GM20000 (cell line): ENCODE measurements at regions not wholly inside any gene's neighbourhood (a gene's known extent, or its start where the extent isn't known, plus 50 kb on each side); places are given as distances from the start of the nearest gene placed in this dataset.
"Not testable (repeated sequence)": the region's sequence is repeated elsewhere in the genome, so short reads cannot be mapped to it uniquely, and the experiment has no call there.

Experiments used
- DNase-seq: peaks from one replicate; pipeline ENCODE4 v3.0.0; 2012; ENCODE audit warnings: low spot score
- TF ChIP-seq, protein P1 (sequence below): IDR thresholded peaks from 2 replicates; pipeline ENCODE4 v1.5.1; 2012; ENCODE audit warnings: mild to moderate bottlenecking, control low read depth; ENCODE audit errors: extremely low read depth, missing control alignments

DNA sequence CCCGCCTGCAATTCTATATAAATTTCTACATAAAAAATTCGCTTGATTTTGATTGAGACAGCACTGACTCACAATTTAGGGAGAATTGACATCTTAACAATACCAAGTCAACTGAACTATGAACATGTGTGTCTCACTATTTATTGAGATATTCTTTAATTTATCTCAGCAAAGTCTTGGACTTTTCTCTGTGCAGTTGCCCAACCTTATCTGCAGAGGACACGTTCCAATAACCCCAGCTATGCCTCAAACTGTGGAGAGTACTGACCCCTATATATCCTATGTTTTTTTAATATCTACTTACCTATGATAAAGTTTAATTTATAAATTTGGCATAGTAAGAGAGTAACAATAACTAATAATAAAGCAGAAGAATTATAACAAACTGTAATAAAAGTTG lies 69.4 kb upstream of the PIP4K2A start:
- TF ChIP-seq, protein P1, sequence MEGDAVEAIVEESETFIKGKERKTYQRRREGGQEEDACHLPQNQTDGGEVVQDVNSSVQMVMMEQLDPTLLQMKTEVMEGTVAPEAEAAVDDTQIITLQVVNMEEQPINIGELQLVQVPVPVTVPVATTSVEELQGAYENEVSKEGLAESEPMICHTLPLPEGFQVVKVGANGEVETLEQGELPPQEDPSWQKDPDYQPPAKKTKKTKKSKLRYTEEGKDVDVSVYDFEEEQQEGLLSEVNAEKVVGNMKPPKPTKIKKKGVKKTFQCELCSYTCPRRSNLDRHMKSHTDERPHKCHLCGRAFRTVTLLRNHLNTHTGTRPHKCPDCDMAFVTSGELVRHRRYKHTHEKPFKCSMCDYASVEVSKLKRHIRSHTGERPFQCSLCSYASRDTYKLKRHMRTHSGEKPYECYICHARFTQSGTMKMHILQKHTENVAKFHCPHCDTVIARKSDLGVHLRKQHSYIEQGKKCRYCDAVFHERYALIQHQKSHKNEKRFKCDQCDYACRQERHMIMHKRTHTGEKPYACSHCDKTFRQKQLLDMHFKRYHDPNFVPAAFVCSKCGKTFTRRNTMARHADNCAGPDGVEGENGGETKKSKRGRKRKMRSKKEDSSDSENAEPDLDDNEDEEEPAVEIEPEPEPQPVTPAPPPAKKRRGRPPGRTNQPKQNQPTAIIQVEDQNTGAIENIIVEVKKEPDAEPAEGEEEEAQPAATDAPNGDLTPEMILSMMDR: no peak
- DNase-seq: no peak

DNA sequence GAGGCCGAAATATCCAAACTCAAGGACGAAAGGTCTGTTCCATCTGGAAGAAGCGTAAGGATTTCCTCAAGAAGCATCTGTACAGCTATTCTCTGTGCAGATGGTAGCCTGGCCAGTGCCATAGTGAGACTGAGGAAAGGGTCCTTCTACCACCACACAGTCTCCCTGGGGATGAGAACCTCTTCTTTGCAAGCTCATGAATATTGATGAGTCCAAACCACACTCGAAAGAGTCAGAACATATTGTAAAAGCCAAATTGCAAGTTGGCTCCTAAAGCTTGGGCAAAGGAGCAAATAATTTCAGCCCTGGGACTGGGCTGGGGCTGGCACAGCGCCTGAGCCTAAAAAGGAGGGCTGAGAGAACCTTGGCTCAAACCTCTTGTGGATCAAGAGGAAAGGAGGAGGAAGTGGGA lies 66.1 kb upstream of the PIP4K2A start:
- no peak for DNase-seq
- TF ChIP-seq, protein P1: no peak

DNA sequence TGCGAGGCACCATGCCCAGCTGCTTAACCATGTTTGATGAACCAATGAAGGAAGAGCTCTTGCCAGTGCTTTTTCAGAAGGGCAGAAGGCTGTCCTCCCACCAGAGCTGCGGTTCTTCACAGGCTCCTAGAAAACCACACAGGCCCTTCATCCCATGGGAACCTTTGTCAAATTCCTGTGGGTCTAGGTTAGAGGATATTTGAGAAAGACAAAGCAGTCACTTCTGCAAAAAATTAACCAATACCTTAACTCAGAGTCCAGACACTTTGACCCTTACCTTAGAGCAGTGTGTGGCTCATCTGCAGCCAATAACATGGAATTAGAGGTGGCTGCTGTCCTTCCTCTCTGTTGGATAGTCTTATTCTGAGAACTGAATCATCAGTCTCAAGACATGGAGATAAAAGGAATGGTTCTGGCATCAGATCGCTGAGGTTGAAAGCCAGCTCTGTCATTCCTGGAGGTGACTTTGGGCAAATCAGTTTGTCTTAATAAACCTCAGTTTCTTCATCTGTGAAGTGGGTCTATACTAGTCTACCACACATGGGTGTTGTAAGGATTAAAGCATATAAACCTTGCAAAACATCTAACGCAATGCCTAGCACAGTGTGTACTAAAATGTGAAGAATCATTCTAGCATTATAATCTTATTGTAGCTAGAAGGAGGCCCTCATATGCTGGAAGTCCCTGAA lies 65.1 kb upstream of the PIP4K2A start:
- TF ChIP-seq, protein P1: no peak
- no peak for DNase-seq

DNA sequence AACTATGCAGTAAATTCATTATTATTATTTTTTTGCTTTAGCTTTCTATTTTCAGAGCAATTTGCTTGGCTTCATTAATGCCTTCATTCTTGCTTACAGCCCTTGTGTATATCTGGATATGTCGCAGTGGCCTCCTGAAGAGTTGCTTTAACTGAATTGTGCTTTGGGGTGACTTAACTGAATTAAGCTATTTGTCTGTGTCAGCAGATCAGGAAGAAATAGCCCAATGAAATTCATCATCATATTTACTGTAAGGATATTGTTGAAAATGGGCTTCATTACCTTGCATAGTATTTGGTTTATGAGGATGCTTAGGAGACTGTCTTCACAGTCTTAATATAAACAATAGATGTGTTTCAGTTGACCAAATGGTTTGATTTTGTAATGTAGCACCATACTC lies 59.7 kb upstream of the PIP4K2A start:
- TF ChIP-seq, protein P1: no peak

DNA sequence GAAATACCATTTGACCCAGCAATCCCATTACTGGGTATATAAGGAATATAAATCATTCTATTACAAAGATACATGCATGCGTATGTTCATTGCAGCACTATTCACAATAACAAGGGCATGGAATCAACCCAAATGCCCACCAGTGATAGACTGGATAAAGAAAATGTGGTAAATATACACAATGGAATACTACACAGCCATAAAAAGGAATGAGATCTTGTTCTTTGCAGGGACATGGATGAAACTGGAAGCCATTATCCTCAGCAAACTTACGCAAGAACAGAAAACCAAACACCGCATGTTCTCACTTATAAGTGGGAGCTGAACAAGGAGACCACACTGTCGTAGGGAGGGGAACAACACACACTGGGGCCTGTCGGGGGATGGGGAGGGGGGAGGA lies 57.3 kb upstream of the PIP4K2A start:
- DNase-seq: not testable (repeated sequence)

More for the DNA sequence above, 59.7 kb upstream of the PIP4K2A start:
- DNase-seq: no peak

DNA sequence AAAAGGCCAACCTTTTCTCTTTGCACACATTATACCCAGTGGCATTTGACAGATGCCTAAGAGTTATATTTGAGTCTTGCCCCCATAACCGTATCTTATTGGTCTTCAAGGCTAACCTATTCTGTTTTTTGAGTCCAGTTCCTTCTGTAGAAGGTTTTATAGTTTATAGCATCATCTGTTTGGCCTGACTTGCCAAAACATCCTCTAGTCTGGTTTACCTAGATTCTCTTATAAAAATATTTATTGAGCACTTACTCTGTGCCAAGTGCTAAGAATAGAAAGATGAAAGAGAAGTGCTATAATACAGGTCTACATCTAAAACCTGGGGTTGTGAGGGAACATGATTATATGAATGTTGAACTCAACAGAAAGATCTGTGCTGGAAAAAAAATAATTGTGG lies 55.9 kb upstream of the PIP4K2A start:
- TF ChIP-seq, protein P1: no peak
- no peak for DNase-seq

DNA sequence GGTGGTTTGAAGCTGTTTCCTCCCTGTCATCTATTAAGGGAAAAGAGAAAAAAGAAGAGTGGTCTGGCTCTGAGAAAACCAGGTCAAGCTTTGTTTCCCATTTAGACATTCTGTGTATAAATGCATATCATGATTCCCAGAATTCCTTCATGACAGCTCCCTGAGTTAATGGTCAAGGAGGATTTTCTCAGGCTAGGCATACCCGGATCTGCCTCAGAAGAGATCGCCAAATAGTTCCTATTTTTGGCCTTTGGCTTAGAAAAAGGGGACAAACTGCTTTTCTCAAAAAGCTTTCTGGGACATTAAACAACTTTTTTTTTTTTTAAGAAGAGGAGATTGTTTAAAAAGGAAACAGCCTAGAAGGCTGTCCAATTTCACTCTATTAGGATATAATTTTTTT lies 53.5 kb upstream of the PIP4K2A start:
- TF ChIP-seq, protein P1: no peak
- no peak for DNase-seq

DNA sequence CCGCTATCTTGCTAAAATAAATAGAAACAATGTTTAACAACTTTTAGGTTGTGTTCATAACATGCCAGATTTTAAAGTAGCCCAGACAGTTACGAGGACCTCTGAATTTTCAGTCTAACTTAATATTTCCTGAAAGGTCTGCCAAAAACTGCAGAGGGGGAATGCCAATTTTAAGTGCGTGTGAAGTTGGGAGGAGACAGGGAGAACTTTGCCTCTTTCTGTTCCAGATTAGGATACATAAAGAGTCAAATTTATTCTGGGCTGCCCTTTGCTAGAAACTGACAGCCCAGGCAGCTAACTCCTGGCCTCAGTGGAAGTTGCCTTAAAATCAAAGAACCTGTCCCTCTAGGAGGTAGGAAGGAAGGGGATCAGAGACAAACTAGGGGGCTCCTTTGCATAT lies 52.3 kb upstream of the PIP4K2A start:
- TF ChIP-seq, protein P1: no peak
- no peak for DNase-seq
